Umbilical cord (tissue), 1 donor: ENCODE measurements at regions not wholly inside any gene's neighbourhood (a gene's known extent, or its start where the extent isn't known, plus 50 kb on each side); places are given as distances from the start of the nearest gene placed in this dataset.
A peak's percentile ranks its signal among the peaks of the same experiment; 100 is the strongest.
"Not testable (repeated sequence)": the region's sequence is repeated elsewhere in the genome, so short reads cannot be mapped to it uniquely, and the experiment has no call there.

Experiments
- DNase-seq: peaks from one replicate; pipeline ENCODE4 v3.0.0-alpha.2; 2015; ENCODE audit warnings: low spot score

GRCh38 chr7:145471883-145472282 lies 636.0 kb upstream of the TPK1 start:
- DNase-seq, result no peak

DNA sequence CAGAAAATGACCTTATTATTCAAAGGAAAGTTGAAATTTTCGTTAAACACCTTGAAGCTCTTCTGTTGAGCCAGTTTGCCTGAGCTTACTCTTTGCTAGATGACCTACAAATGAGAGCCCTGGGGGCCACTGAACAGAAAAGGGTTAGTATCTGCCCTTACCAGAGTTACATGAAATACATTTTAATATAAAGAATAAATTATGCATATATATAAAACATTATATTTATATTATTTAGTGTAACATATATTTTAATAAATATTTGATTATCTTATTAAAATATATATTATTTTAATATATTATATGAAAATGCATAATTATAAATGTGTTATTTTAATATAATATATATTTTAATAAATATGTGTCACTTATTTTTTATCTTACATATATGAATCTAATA lies 628.4 kb upstream of the TPK1 start:
- DNase-seq, result no peak

DNA sequence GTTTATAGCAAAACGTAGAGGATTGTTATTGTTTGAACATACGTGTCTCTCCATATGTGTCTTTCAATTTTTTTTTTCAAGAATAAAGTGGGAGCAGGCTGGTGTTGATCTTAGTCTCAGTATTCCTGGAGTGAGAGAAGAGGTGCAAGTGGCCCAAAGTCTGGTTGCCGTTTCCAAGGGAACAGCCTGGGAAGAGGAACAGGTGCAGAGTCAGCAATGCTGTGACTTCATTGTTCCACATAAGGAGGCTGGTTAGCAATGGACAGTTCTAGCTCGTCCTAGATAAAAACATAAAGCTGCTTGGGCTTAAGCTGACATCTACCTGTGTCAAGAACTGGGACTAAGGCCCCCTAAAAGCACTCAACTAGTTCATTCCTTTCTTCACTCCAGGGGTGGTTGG lies 626.6 kb upstream of the TPK1 start:
- DNase-seq, result no peak

DNA sequence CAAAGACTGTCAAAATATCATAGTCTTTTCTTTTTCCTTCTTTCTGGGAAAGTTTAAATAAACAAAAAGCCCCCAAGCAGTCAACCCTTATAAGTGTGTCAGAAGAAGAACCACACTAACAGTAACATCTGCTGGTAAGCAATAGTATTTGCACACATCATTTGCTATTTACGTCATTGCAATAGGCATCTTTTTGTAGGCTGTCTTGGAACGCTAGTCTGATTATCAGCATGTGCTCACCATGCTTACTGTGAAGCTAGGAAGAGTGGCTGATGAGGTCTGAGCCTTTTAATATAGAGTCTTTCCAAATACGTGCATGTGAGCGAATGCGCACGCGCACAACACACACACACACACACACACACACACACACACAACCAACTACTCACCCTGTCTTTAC lies 599.0 kb upstream of the TPK1 start:
- DNase-seq, result no peak

- DNase-seq, result no peak
Observed at GRCh38 chr7:145431834-145432233, 596.0 kb upstream of the TPK1 start.

- DNase-seq, result not testable (repeated sequence)
Observed at GRCh38 chr7:145418481-145418880, 582.6 kb upstream of the TPK1 start.

DNA sequence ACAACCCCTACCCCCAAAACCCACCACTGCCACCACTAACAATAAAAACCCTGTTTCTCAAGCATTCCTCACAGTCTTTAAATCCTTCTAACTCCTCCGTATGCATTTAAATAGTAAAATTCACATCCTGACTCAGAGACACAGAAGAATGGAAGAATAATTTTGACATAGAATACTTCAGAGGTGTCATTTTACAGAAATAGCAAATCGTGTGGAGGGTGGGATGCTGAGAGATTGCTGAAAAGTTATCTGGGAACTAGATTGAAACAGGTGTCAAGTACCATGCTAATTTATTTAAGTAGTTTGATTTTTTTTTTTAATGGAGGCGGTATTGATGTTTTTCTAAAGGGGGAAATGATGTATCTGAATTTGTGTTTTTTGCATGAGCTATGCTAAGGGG lies 575.2 kb upstream of the TPK1 start:
- no peak for DNase-seq

GRCh38 chr7:145398758-145399157 lies 562.9 kb upstream of the TPK1 start:
- no peak for DNase-seq

DNA sequence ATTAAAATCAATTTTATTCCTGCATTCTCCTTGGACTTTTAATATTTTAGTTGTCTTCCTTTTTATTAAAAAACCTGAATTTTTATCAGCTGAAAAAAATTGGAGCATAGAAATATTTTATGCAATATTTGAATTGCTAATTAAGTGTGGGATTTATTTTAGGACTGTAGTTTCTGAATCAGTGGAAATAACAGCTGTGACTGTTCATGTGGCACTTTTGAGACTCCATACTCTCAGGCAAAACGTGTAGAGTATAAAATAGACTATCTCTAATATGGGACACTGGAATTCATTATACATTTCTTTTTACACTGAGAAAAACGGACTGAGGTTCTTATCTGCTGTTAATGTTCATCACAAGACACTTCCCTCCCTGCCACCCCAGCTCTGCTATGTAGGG lies 558.3 kb upstream of the TPK1 start:
- no peak for DNase-seq

DNA sequence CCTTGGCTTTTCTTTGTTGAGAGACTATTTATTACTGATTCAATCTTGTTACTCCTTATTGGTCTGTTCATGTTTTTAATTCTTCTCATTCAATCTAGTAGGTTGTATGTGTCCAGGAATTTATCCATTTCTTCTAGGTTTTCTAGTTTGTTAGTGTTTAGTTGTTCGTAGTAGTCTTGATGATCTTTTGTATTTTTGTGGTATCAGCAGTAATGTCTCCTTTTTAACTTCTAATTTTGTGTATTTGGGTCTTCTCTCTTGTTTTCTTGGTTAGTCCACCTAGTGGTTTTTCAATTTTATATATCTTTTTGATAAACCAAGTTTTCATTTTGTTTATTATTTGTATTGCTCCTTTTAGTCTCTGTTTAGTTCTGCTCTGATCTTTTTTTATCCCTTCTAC lies 546.9 kb upstream of the TPK1 start:
- no peak for DNase-seq

- no peak for DNase-seq
Observed at GRCh38 chr7:145378197-145378596, 542.3 kb upstream of the TPK1 start.

- DNase-seq, result no peak
Observed at GRCh38 chr7:145360511-145361100, 524.8 kb upstream of the TPK1 start.

- no peak for DNase-seq
Observed at GRCh38 chr7:145350334-145350733, 514.5 kb upstream of the TPK1 start.

- DNase-seq, result not testable (repeated sequence)
Observed at GRCh38 chr7:145349452-145349851, 513.6 kb upstream of the TPK1 start.

GRCh38 chr7:145347271-145347670 lies 511.4 kb upstream of the TPK1 start:
- no peak for DNase-seq

GRCh38 chr7:145339319-145339718 lies 503.5 kb upstream of the TPK1 start:
- no peak for DNase-seq

DNA sequence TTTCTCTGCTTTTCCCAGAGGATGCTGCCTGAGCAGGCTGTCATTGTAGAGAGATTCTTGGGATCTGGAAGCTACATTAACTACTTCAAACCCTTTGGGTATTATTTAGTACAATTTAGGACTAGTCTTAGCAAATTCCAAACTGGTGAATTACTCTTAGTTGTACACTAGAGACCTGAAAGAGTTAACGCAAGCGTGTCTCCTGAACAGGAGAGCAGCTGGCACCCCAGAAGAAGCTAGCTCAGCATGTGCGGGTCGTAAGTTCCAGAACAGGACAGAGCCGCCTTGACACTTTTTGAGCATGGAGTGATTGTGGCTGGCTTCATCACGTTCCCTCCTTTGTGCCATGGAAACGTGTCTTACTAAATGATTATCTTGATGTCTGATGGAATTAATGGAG lies 495.7 kb upstream of the TPK1 start:
- no peak for DNase-seq

GRCh38 chr7:145331076-145331475 lies 495.2 kb upstream of the TPK1 start:
- DNase-seq, result no peak

DNA sequence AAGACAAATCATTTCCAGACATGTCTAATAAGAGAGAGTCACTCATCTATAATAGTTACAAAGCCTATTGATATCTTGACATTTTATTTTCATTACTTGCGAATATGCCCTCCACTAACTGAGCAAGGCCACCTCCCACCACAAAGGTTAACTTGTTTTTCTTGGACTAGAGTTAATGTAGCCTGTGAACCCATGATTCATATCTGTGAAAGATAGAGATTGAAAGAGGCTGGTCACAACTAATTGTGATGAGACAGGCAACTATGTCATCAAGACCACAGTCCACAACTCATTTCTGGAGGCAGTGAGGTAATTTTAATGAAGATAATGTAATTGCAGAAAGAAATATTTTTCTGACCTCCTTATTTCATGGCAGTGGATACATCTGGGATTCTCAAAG lies 491.8 kb upstream of the TPK1 start:
- no peak for DNase-seq

DNA sequence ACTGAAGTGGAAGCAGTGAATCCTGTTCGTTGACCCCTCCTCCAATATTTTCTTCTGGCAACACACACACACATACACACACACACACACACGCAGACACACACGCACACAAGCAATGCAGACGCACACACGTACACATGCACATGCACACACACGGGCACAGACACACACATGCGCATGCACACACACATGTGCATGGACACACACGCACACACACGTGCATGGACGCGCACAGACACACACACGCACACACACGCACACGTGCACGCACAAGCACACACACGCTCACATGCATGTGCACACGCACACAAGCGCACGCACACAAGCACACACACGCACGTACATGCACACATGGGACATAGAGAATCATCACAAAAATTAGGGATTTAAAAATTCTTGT lies 488.2 kb upstream of the TPK1 start:
- no peak for DNase-seq

DNA sequence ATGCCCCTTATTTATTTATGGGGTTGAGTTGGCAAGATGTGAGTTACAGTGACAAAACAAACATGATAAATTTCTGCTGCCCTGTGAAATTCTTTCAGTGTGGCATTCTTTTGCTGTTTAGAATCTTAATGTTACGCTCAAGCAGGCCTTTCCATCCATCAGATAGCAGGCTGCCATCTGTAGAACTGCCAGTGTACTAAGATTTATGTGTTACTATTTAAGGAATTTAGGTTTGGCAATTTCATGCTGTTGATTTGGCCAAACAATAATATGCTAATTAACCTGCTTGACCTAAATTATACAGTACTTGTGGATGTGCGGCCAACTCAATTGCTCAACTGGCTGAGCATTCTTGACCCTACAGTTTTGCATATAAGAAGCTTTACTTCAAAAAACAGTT lies 477.7 kb upstream of the TPK1 start:
- DNase-seq, result no peak

DNA sequence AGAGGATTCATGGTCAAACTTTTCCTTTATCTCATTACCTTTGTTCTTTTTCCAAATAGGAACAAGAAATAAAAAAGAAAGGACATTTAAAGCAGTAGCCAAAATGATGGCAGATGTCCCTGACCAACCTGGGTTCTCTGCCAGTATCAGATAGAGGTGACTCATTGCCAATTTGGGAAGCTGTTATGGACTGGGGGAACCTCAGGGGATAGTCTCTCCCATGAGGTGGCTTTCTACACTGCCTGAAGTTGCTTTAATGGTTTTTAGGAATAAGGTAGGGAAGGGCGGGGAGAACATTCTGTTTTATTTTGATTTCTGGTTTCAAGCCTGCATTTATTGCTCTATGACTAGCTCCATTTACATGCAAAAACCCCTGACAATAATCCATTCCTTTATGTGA lies 457.9 kb upstream of the TPK1 start:
- DNase-seq, result no peak

DNA sequence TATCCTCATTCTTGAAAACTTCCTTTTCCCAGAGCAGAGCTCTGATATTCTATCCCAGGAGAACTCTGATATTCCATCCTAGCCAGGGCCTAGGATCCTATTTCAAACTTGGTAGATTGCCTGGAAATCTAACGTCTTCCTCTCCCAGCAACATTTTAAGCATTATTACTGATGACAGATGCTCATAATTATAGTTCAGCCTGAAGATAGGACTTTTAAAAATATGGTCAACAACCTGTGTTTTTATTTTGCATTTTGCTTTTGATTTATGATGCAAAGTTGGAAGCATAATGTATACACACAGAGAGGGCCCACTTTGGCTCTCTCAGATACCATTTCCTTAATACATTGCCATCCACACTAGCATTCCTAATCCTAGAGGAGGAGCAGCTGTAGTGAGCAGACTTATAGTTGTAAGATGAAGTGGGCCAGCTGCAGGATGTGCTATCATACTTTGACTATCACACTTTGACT lies 457.4 kb upstream of the TPK1 start:
- peak; percentile 73 for DNase-seq

GRCh38 chr7:145289384-145289783 lies 453.5 kb upstream of the TPK1 start:
- no peak for DNase-seq
